KMS-11 (cell line): ENCODE measurements at regions not wholly inside any gene's neighbourhood (a gene's known extent, or its start where the extent isn't known, plus 50 kb on each side); places are given as distances from the start of the nearest gene placed in this dataset.

Source experiments
- H2AFZ ChIP-seq: fragments of 200-600 bp; sonication (generic); 2 replicates; pipeline ENCODE4 v1.6.1; 2016; ENCODE audit warnings: antibody characterized with exemption, mixed run types, low read depth
- H3K27ac ChIP-seq: fragments of 200-600 bp; sonication (generic); 2 replicates; pipeline ENCODE4 v1.6.1; 2016; ENCODE audit warnings: mild to moderate bottlenecking, mixed run types
- H3K27me3 ChIP-seq: fragments of 200-600 bp; sonication (generic); 2 replicates; pipeline ENCODE4 v1.6.1; 2017; ENCODE audit warnings: mild to moderate bottlenecking, low read depth, mixed run types, moderate library complexity; ENCODE audit not compliant: insufficient read depth
- H3K36me3 ChIP-seq: fragments of 200-600 bp; sonication (generic); 2 replicates; pipeline ENCODE4 v1.6.1; 2017; ENCODE audit warnings: mild to moderate bottlenecking, mixed run types; ENCODE audit not compliant: insufficient read depth
- H3K4me1 ChIP-seq: fragments of 200-600 bp; sonication (generic); 2 replicates; pipeline ENCODE4 v1.6.1; 2016; ENCODE audit warnings: mild to moderate bottlenecking, low read depth, mixed run types; ENCODE audit not compliant: poor library complexity, severe bottlenecking
- H3K4me2 ChIP-seq: fragments of 200-600 bp; sonication (generic); 2 replicates; pipeline ENCODE4 v1.7.0; 2016; ENCODE audit warnings: mild to moderate bottlenecking, mixed run types
- H3K4me3 ChIP-seq: fragments of 200-600 bp; sonication (generic); IDR thresholded peaks from 2 replicates; pipeline ENCODE4 v1.6.1; 2017; ENCODE audit warnings: low read depth, low read length, mixed read lengths; ENCODE audit not compliant: insufficient read depth
- H3K79me2 ChIP-seq: fragments of 200-600 bp; sonication (generic); 2 replicates; pipeline ENCODE4 v1.6.1; 2016; ENCODE audit warnings: low read depth, mixed run types; ENCODE audit not compliant: insufficient read depth
- H3K9ac ChIP-seq: fragments of 200-600 bp; sonication (generic); 2 replicates; pipeline ENCODE4 v1.6.1; 2016; ENCODE audit warnings: mild to moderate bottlenecking, mixed run types
- H4K20me1 ChIP-seq: fragments of 200-600 bp; sonication (generic); 2 replicates; pipeline ENCODE4 v1.6.1; 2016; ENCODE audit warnings: mild to moderate bottlenecking, mixed run types; ENCODE audit not compliant: insufficient read depth
- CTCF ChIP-seq: fragments of 200-600 bp; sonication (generic); conservative IDR thresholded peaks from 2 replicates; pipeline ENCODE4 v1.6.1; 2017; ENCODE audit warnings: low read depth, mild to moderate bottlenecking, antibody characterized with exemption, low read length, moderate library complexity, mixed read lengths

GRCh38 chr13:97692628-97693027 is 258.7 kb downstream of the RAP2A start:
- Histone ChIP-seq H3K4me3 (no peak overlapping the region), H4K20me1 (no peaks in the 10 kb centered on the region), H3K27ac (no peak overlapping the region), H3K4me2 (no peak overlapping the region), H3K79me2 (no peaks in the 10 kb centered on the region), H3K9ac (no peak overlapping the region), H3K36me3 (no peaks in the 10 kb centered on the region), H2AFZ (no peak overlapping the region), H3K27me3 (no peaks in the 10 kb centered on the region), H3K4me1 (no peaks in the 10 kb centered on the region)
- no peak for TF ChIP-seq CTCF

- no peak overlapping the region for H3K9ac ChIP-seq
- no peaks in the 10 kb centered on the region for H3K79me2 ChIP-seq
- H3K4me2 ChIP-seq, result no peak overlapping the region
- H4K20me1 ChIP-seq, result no peaks in the 10 kb centered on the region
- H2AFZ ChIP-seq, result no peak overlapping the region
- no peak overlapping the region for H3K27ac ChIP-seq
- no peak overlapping the region for H3K4me3 ChIP-seq
- no peaks in the 10 kb centered on the region for H3K4me1 ChIP-seq
- no peaks in the 10 kb centered on the region for H3K36me3 ChIP-seq
- no peak for TF ChIP-seq CTCF
- no peaks in the 10 kb centered on the region for H3K27me3 ChIP-seq
Observed at GRCh38 chr13:97695684-97696083, 257.8 kb upstream of the IPO5 start.

- H3K27ac ChIP-seq, result no peak overlapping the region
- H3K27me3 ChIP-seq, result no peaks in the 10 kb centered on the region
- H2AFZ ChIP-seq, result no peak overlapping the region
- H3K9ac ChIP-seq, result no peak overlapping the region
- no peaks in the 10 kb centered on the region for H3K36me3 ChIP-seq
- no peak overlapping the region for H3K4me3 ChIP-seq
- no peak for TF ChIP-seq CTCF
- no peaks in the 10 kb centered on the region for H3K79me2 ChIP-seq
- H3K4me1 ChIP-seq, result no peaks in the 10 kb centered on the region
- no peaks in the 10 kb centered on the region for H4K20me1 ChIP-seq
- no peak overlapping the region for H3K4me2 ChIP-seq
Observed at GRCh38 chr13:97696921-97697320, 256.6 kb upstream of the IPO5 start.

GRCh38 chr13:97700306-97700848 is 253.1 kb upstream of the IPO5 start:
- Histone ChIP-seq H3K4me3 (no peak overlapping the region), H2AFZ (no peak overlapping the region), H3K9ac (no peak overlapping the region), H3K27ac (no peak overlapping the region), H3K27me3 (no peaks in the 10 kb centered on the region), H3K4me2 (no peak overlapping the region), H3K79me2 (no peaks in the 10 kb centered on the region), H3K36me3 (no peaks in the 10 kb centered on the region), H4K20me1 (no peaks in the 10 kb centered on the region), H3K4me1 (no peaks in the 10 kb centered on the region)
- no peak for TF ChIP-seq CTCF
